SJCRH30 (cell line): ENCODE measurements at regions not wholly inside any gene's neighbourhood (a gene's known extent, or its start where the extent isn't known, plus 50 kb on each side); places are given as distances from the start of the nearest gene placed in this dataset.

Source experiments
- DNase-seq, 2 experiments: peaks; one replicate each; pipeline ENCODE4 v3.0.0-alpha.2; 2015 to 2020
- H3K27ac ChIP-seq: fragments of 250-450 bp; sonication (Bioruptor Pico); 2 replicates; pipeline ENCODE4 v1.5.1; 2020; ENCODE audit warnings: mild to moderate bottlenecking, moderate library complexity
- H3K27me3 ChIP-seq: fragments of 250-450 bp; sonication (Bioruptor Pico); 2 replicates; pipeline ENCODE4 v1.5.1; 2020; ENCODE audit warnings: mild to moderate bottlenecking, moderate library complexity
- H3K36me3 ChIP-seq: fragments of 250-450 bp; sonication (Bioruptor Pico); 2 replicates; pipeline ENCODE4 v1.5.1; 2020; ENCODE audit warnings: mild to moderate bottlenecking, moderate library complexity
- H3K4me1 ChIP-seq: fragments of 250-450 bp; sonication (Bioruptor Pico); 2 replicates; pipeline ENCODE4 v1.5.1; 2020; ENCODE audit warnings: mild to moderate bottlenecking, moderate library complexity
- H3K4me3 ChIP-seq: fragments of 250-450 bp; sonication (Bioruptor Pico); 2 replicates; pipeline ENCODE4 v1.5.1; 2020; ENCODE audit warnings: mild to moderate bottlenecking, moderate library complexity
- H3K9me3 ChIP-seq: fragments of 250-450 bp; sonication (Bioruptor Pico); replicated peaks from 2 replicates; pipeline ENCODE4 v1.5.1; 2020; ENCODE audit warnings: mild to moderate bottlenecking, moderate library complexity

GRCh38 chr1:194279975-194280374 lies 1093.6 kb upstream of the B3GALT2 start:
- Histone ChIP-seq H3K27me3 (no peaks in the 10 kb centered on the region), H3K9me3 (no peaks in the 10 kb centered on the region), H3K4me3 (no peak overlapping the region), H3K27ac (no peak overlapping the region), H3K36me3 (no peaks in the 10 kb centered on the region), H3K4me1 (no peaks in the 10 kb centered on the region)
- no peak for DNase-seq

- H3K9me3 ChIP-seq, result no peaks in the 10 kb centered on the region
- no peaks in the 10 kb centered on the region for H3K27me3 ChIP-seq
- H3K27ac ChIP-seq, result no peak overlapping the region
- no peak for DNase-seq
- H3K4me1 ChIP-seq, result no peaks in the 10 kb centered on the region
- no peak overlapping the region for H3K4me3 ChIP-seq
- H3K36me3 ChIP-seq, result no peaks in the 10 kb centered on the region
Measured at GRCh38 chr1:194277927-194278326, 1091.5 kb upstream of the B3GALT2 start.

DNA sequence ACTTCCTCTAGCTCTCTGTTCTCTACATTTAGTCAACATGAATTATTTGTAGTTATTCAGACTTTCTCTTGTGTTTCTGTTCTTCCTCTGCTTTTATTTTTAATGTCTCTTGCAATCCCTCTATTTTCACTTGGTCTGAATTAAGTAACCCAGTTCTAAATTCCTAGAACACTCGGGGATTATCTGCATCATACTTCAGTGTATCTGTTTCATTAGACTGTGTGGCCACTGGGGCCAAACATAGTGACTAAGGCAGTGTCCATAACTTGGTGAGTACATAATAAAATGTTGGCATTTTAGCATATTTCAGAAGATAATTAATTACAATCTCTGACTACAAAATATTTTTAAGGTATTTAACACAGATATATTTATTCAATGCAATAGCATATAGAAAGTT lies 1087.2 kb upstream of the B3GALT2 start:
- Histone ChIP-seq H3K27me3 (no peaks in the 10 kb centered on the region), H3K9me3 (no peaks in the 10 kb centered on the region)
- DNase-seq, result no peak

GRCh38 chr1:194268839-194269238 lies 1082.4 kb upstream of the B3GALT2 start:
- no peaks in the 10 kb centered on the region for H3K4me1 ChIP-seq
- no peak overlapping the region for H3K27ac ChIP-seq
- H3K4me3 ChIP-seq, result no peak overlapping the region
- no peaks in the 10 kb centered on the region for H3K36me3 ChIP-seq
- H3K9me3 ChIP-seq, result no peaks in the 10 kb centered on the region
- no peak for DNase-seq
- no peaks in the 10 kb centered on the region for H3K27me3 ChIP-seq

More for the DNA sequence above, 1087.2 kb upstream of the B3GALT2 start:
- no peak overlapping the region for H3K4me3 ChIP-seq
- no peak overlapping the region for H3K27ac ChIP-seq
- no peaks in the 10 kb centered on the region for H3K4me1 ChIP-seq
- H3K36me3 ChIP-seq, result no peaks in the 10 kb centered on the region

DNA sequence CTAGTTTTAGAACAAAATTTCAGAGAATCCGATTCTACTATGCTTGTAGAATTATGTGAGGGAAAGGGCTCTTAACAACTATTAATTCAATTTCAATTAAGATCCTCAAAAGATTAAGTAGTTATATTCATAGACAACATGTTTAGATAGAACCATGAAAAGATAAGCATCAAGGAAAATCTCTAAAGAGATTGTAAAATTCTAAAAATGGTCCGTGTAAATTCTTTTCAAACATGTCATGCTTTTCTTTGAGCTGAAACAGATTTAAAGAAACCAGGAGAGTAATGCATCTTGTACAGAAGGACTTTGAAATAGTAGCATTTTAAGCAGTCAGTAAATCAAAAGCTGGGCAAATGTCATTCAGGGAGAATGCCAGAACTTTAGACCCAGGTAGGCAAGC lies 1080.6 kb upstream of the B3GALT2 start:
- Histone ChIP-seq H3K4me1 (no peaks in the 10 kb centered on the region), H3K27me3 (no peaks in the 10 kb centered on the region), H3K4me3 (no peak overlapping the region), H3K36me3 (no peaks in the 10 kb centered on the region), H3K9me3 (no peaks in the 10 kb centered on the region), H3K27ac (no peak overlapping the region)
- DNase-seq, result no peak

- H3K9me3 ChIP-seq, result no peaks in the 10 kb centered on the region
- DNase-seq, result no peak
Measured at GRCh38 chr1:194256010-194256409, 1069.6 kb upstream of the B3GALT2 start.

GRCh38 chr1:194252199-194252598 lies 1065.8 kb upstream of the B3GALT2 start:
- no peaks in the 10 kb centered on the region for H3K4me1 ChIP-seq
- no peak overlapping the region for H3K27ac ChIP-seq

More at GRCh38 chr1:194256010-194256409, 1069.6 kb upstream of the B3GALT2 start:
- Histone ChIP-seq H3K4me3 (no peak overlapping the region), H3K4me1 (no peaks in the 10 kb centered on the region), H3K27me3 (no peaks in the 10 kb centered on the region), H3K27ac (no peak overlapping the region), H3K36me3 (no peaks in the 10 kb centered on the region)

GRCh38 chr1:194241215-194241614 lies 1054.8 kb upstream of the B3GALT2 start:
- Histone ChIP-seq H3K4me1 (no peaks in the 10 kb centered on the region), H3K4me3 (no peak overlapping the region), H3K27me3 (no peaks in the 10 kb centered on the region), H3K27ac (no peak overlapping the region), H3K9me3 (no peaks in the 10 kb centered on the region), H3K36me3 (no peaks in the 10 kb centered on the region)
- no peak for DNase-seq

More at GRCh38 chr1:194252199-194252598, 1065.8 kb upstream of the B3GALT2 start:
- Histone ChIP-seq H3K4me3 (no peak overlapping the region), H3K36me3 (no peaks in the 10 kb centered on the region), H3K9me3 (no peaks in the 10 kb centered on the region), H3K27me3 (no peaks in the 10 kb centered on the region)
- DNase-seq, result no peak

- DNase-seq, result no peak
- Histone ChIP-seq H3K27ac (no peak overlapping the region), H3K36me3 (no peaks in the 10 kb centered on the region), H3K27me3 (no peaks in the 10 kb centered on the region), H3K4me1 (no peaks in the 10 kb centered on the region), H3K9me3 (no peaks in the 10 kb centered on the region), H3K4me3 (no peak overlapping the region)
Measured at GRCh38 chr1:194233069-194233468, 1046.7 kb upstream of the B3GALT2 start.

DNA sequence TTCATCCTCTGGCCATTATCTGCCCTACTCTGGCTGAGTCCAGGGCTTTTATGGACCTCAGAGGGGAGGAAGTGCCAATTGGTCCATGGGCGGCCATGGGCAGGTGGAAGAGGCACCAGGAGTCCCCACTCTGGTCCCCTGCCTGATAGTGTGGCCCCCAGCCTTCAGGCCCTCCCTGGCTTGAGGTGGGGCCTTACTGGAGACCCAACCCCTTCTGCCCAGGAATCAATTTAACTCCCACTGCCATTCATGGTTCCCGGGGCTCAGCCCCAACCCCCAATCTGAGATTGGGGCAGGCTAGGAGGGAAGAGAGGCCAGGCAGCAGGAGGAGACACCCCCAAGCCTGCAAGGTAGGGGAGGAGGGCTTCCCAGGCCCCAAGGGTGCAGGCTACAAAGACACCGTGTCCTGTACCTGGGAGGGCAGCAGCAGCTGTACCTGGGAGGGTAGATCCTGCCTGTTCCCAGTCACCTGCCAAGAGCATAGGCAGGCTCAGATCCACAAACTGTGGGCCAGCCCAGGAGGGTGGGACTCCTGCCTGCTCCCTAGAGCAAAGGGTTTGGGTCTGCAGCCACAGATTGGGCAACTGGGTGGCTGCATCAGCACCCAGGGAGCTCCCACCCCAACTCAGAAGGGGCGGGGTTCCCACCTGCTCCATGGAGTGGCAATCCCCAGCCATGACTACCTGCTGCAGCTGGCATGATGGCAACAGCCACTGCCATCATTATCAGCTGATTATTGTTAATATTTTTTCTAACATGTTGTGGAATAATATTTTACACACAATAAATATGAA lies 1044.1 kb upstream of the B3GALT2 start:
- no peaks in the 10 kb centered on the region for H3K9me3 ChIP-seq
- H3K4me3 ChIP-seq, result no peak overlapping the region
- no peaks in the 10 kb centered on the region for H3K36me3 ChIP-seq
- H3K27ac ChIP-seq, result no peak overlapping the region
- no peaks in the 10 kb centered on the region for H3K4me1 ChIP-seq
- no peaks in the 10 kb centered on the region for H3K27me3 ChIP-seq
- DNase-seq, result no peak

DNA sequence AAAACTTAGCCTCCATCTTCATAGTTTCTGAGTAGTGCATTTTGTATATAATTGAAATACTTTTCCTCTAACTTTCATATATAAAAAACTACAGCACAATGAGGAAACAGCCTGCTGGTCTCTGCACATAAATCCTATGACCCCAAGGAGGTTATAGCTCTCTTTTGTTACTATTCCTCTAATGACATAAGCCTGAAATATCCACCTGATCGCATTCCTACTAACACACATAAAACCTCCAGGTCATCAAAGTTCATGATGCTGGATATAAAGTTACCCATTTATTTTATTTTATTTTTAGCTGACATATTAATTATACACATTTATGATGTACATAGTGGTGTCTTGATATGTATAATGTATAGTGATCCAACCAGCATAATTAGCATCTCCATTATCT lies 1042.0 kb upstream of the B3GALT2 start:
- Histone ChIP-seq H3K27me3 (no peaks in the 10 kb centered on the region), H3K27ac (no peak overlapping the region), H3K9me3 (no peaks in the 10 kb centered on the region), H3K36me3 (no peaks in the 10 kb centered on the region), H3K4me1 (no peaks in the 10 kb centered on the region), H3K4me3 (no peak overlapping the region)
- no peak for DNase-seq

DNA sequence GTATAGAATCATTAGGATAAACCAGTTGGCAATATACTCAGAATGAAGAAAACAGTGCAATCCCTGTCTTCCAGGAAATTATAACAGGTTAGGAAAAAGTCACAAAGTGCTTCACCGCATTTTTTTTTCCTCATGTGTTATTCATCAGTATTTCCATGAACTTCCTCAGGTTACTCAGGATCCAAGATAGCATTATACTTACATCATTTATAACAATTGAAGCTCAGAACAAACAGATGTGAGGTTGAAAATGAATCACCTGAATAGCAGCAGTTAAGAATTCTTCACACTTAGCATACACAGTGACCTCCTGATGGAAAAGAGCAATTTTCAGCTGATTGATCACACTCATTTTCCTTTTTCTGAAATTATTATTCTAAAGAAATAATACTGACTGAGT lies 1040.7 kb upstream of the B3GALT2 start:
- Histone ChIP-seq H3K9me3 (no peaks in the 10 kb centered on the region), H3K4me3 (no peak overlapping the region), H3K27ac (no peak overlapping the region), H3K4me1 (no peaks in the 10 kb centered on the region), H3K36me3 (no peaks in the 10 kb centered on the region), H3K27me3 (no peaks in the 10 kb centered on the region)
- no peak for DNase-seq

DNA sequence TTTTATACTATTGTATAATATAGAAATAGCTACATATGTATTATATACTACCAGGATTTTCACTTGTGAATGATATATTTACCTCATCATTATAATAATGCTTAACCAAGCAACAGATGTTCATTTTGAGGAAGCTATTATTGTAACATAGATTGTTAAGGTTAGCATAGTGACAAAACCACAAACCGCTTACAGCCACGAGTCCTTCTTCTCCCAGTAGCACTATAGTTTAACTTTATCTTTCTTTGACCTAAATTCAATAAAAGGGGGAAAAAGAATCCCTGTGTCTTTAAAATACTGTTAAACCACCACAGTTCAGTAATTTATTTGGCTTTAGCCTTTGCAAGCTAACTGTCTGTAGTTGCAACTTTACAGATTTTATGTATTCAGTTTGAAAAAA lies 1039.4 kb upstream of the B3GALT2 start:
- Histone ChIP-seq H3K4me3 (no peak overlapping the region), H3K27ac (no peak overlapping the region), H3K9me3 (no peaks in the 10 kb centered on the region), H3K27me3 (no peaks in the 10 kb centered on the region), H3K4me1 (no peaks in the 10 kb centered on the region), H3K36me3 (no peaks in the 10 kb centered on the region)
- DNase-seq, result no peak

GRCh38 chr1:194223596-194223995 lies 1037.2 kb upstream of the B3GALT2 start:
- no peak for DNase-seq
- Histone ChIP-seq H3K36me3 (no peaks in the 10 kb centered on the region), H3K27ac (no peak overlapping the region), H3K9me3 (no peaks in the 10 kb centered on the region), H3K27me3 (no peaks in the 10 kb centered on the region), H3K4me1 (no peaks in the 10 kb centered on the region), H3K4me3 (no peak overlapping the region)

DNA sequence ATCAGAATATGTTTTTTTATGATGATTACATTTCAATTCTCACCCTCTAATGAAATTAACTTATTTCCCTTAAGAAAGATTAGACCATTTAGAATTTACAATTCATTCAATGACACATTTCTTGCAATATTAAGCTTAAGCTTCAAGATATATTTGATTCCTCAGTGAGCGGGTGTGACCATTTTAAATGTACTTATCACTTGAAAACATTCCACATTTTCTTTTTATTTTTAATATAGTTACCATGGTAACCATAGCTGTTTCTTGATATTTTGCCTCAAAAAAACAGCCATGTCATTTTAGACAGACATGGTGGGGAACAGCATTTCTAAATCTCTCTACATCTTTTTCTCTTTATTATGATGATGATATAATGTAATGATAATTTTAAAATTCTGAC lies 1029.0 kb upstream of the B3GALT2 start:
- no peak overlapping the region for H3K27ac ChIP-seq
- no peaks in the 10 kb centered on the region for H3K4me1 ChIP-seq
- H3K9me3 ChIP-seq, result no peaks in the 10 kb centered on the region
- no peaks in the 10 kb centered on the region for H3K36me3 ChIP-seq
- DNase-seq, result no peak
- no peaks in the 10 kb centered on the region for H3K27me3 ChIP-seq
- no peak overlapping the region for H3K4me3 ChIP-seq

DNA sequence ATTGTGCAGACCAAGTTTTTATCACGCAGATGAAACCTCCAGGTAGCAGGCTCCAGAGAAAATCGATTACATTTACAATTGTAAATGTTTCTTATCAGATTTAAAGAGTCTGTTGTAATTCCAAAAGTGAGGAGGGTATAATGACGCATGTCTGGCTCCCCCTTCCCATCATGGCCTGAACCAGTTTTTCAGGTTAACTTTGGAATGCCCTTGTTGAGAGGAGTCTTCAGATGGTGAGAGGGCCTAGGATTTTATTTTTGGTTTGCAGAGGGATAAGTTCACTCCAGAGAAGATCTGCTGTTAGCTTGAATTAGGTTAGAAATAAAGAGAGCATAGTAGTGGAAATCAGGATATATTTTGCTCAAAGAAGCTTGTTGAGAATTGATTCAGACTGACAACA lies 1028.3 kb upstream of the B3GALT2 start:
- Histone ChIP-seq H3K9me3 (no peaks in the 10 kb centered on the region), H3K36me3 (no peaks in the 10 kb centered on the region), H3K4me3 (no peak overlapping the region), H3K27me3 (no peaks in the 10 kb centered on the region), H3K27ac (no peak overlapping the region), H3K4me1 (no peaks in the 10 kb centered on the region)
- DNase-seq, result no peak
